Dermis microvascular lymphatic vessel endothelial cell (primary cell): ENCODE measurements at regions not wholly inside any gene's neighbourhood (a gene's known extent, or its start where the extent isn't known, plus 50 kb on each side); places are given as distances from the start of the nearest gene placed in this dataset.

Experiments used
- DNase-seq, 2 donors: peaks; one replicate each; pipeline versions ENCODE4 v3.0.0 to v3.0.0-alpha.2; 2010; ENCODE audit warnings: low read depth in 2 of 2

- DNase-seq, result no peak
Measured at GRCh38 chrX:3257471-3257870, 89.0 kb downstream of the MXRA5 start.

GRCh38 chrX:3256868-3257267, 89.6 kb downstream of the MXRA5 start:
- DNase-seq, result no peak

- no peak for DNase-seq
Measured at GRCh38 chrX:3252744-3253143, 93.7 kb downstream of the MXRA5 start.

GRCh38 chrX:3250966-3251365, 95.5 kb downstream of the MXRA5 start:
- no peak for DNase-seq

GRCh38 chrX:3244955-3245354, 101.5 kb downstream of the MXRA5 start:
- peak in 1 of 2 donors; percentile 34 for DNase-seq

GRCh38 chrX:3244203-3244743, 102.2 kb downstream of the MXRA5 start:
- no peak for DNase-seq

GRCh38 chrX:3232262-3232923, 114.1 kb downstream of the MXRA5 start:
- DNase-seq, result no peak

GRCh38 chrX:3231766-3232165, 114.7 kb downstream of the MXRA5 start:
- no peak for DNase-seq

GRCh38 chrX:3230496-3230895, 116.0 kb downstream of the MXRA5 start:
- DNase-seq, result no peak

GRCh38 chrX:3227526-3227925, 118.9 kb downstream of the MXRA5 start:
- no peak for DNase-seq

GRCh38 chrX:3226087-3226486, 120.4 kb downstream of the MXRA5 start:
- DNase-seq, result no peak

- no peak for DNase-seq
Measured at GRCh38 chrX:3221643-3222042, 124.8 kb downstream of the MXRA5 start.

- no peak for DNase-seq
Measured at GRCh38 chrX:3219667-3220066, 126.8 kb downstream of the MXRA5 start.

GRCh38 chrX:3219231-3219630, 127.2 kb downstream of the MXRA5 start:
- DNase-seq, result no peak

- no peak for DNase-seq
Measured at GRCh38 chrX:3218442-3218841, 128.0 kb downstream of the MXRA5 start.

- DNase-seq, result no peak
Measured at GRCh38 chrX:3216581-3217180, 129.8 kb downstream of the MXRA5 start.

- no peak for DNase-seq
Measured at GRCh38 chrX:3215249-3215648, 131.2 kb downstream of the MXRA5 start.

GRCh38 chrX:3206314-3206713, 140.1 kb downstream of the MXRA5 start:
- no peak for DNase-seq

GRCh38 chrX:3204606-3205005, 141.8 kb downstream of the MXRA5 start:
- DNase-seq, result no peak

- no peak for DNase-seq
Measured at GRCh38 chrX:3195845-3196244, 150.6 kb downstream of the MXRA5 start.

GRCh38 chrX:3192835-3193234, 151.6 kb downstream of the ARSF start:
- no peak for DNase-seq

GRCh38 chrX:3191796-3192195, 150.5 kb downstream of the ARSF start:
- DNase-seq, result no peak

- no peak for DNase-seq
Measured at GRCh38 chrX:3191201-3191600, 149.9 kb downstream of the ARSF start.
